ENCODE measurements at regions not wholly inside any gene's neighbourhood (a gene's known extent, or its start where the extent isn't known, plus 50 kb on each side); places are given as distances from the start of the nearest gene placed in this dataset.
A peak's percentile ranks its signal among the peaks of the same experiment; 100 is the strongest.

GRCh38 chr9:13431222-13431536 is 151.7 kb upstream of the MPDZ start:
- TF ChIP-seq CTCF (IDR thresholded peaks at IDR 0.05; ENCODE audit: control insufficient read depth, extremely low read depth, insufficient read depth), result no peak
- no peak for DNase-seq (ENCODE audit: low read depth)
- no peak overlapping the region for H3K4me3 ChIP-seq (ENCODE audit: low read depth, low read length)

GRCh38 chr9:13430368-13431221 is 151.1 kb upstream of the MPDZ start:
- no peak for DNase-seq (ENCODE audit: low read depth)
- H3K4me3 ChIP-seq (ENCODE audit: low read depth, low read length), result no peak overlapping the region
- TF ChIP-seq CTCF (IDR thresholded peaks at IDR 0.05; ENCODE audit: control insufficient read depth, extremely low read depth, insufficient read depth), result no peak

- DNase-seq (ENCODE audit: low read depth), result no peak
- TF ChIP-seq CTCF (IDR thresholded peaks at IDR 0.05; ENCODE audit: control insufficient read depth, extremely low read depth, insufficient read depth), result no peak
- H3K4me3 ChIP-seq (ENCODE audit: low read depth, low read length), result no peak overlapping the region
Observed at GRCh38 chr9:13429301-13430190, 150.1 kb upstream of the MPDZ start.

GRCh38 chr9:13428766-13429165 is 149.3 kb upstream of the MPDZ start:
- DNase-seq (ENCODE audit: low read depth), result no peak
- H3K4me3 ChIP-seq (ENCODE audit: low read depth, low read length), result no peak overlapping the region
- TF ChIP-seq CTCF (IDR thresholded peaks at IDR 0.05; ENCODE audit: control insufficient read depth, extremely low read depth, insufficient read depth), result no peak

GRCh38 chr9:13427587-13427986 is 148.1 kb upstream of the MPDZ start:
- no peak overlapping the region for H3K4me3 ChIP-seq (ENCODE audit: low read depth, low read length)
- DNase-seq (ENCODE audit: low read depth), result peak; percentile 36
- TF ChIP-seq CTCF (IDR thresholded peaks at IDR 0.05; ENCODE audit: control insufficient read depth, extremely low read depth, insufficient read depth), result peak; percentile 51

- H3K4me3 ChIP-seq (ENCODE audit: low read depth, low read length), result no peak overlapping the region
- no peak for DNase-seq (ENCODE audit: low read depth)
- no peak for TF ChIP-seq CTCF (IDR thresholded peaks at IDR 0.05; ENCODE audit: control insufficient read depth, extremely low read depth, insufficient read depth)
Observed at GRCh38 chr9:13426606-13427005, 147.1 kb upstream of the MPDZ start.
